ENCODE measurements at regions not wholly inside any gene's neighbourhood (a gene's known extent, or its start where the extent isn't known, plus 50 kb on each side); places are given as distances from the start of the nearest gene placed in this dataset.

DNA sequence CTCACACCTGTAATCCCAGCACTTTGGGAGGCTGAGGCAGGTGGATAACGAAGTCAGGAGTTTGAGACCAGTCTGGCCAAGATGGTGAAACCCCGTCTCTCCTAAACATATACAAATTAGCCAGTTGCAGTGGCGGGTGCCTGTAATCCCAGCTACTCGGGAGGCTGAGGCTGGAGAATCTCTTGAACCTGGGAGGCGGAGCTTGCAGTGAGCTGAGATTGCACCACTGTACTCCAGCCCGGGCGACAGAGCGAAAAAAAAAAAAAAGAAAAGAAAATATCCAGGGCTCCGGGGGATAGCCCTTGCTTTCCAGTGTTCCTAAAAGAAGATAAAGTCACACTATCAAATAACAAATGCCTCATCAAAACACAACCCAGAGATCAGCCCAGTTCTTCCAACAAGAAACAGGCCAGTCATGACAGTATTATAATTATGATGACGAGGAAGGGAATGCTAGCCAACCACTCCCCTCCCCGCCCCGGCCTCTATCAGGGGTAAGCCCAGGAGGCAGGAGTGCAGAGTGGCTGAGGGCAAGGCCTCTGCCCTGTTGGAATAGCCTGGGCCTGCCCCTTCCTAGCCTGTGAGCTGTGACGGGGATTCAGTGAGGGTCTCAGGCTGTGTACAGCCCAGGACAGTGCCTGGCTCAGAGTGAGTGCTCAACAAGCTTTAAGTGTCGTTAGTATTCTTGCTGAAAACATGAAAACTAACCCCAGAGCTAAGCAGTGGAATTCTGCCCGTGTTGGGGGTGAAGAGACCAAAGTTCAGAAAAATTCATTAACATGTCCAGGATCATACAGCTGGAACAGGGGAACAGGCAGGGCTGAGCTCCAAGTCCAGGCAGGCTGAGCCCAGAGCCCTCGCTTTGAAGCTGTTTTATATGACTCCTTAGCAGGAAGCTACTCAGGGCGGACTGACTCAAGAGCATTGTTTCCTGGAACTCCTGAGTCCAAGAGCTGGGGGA is 54.3 kb downstream of the FAM241B start:
- no peak for DNase-seq

- no peak for DNase-seq
Observed at GRCh38 chr10:69684981-69685353, 54.9 kb downstream of the FAM241B start.

- no peak for DNase-seq
Observed at GRCh38 chr10:69685426-69685801, 55.4 kb downstream of the FAM241B start.

- no peak for DNase-seq
Observed at GRCh38 chr10:69685802-69686585, 55.9 kb downstream of the FAM241B start.

GRCh38 chr10:69686866-69687265 is 56.8 kb downstream of the FAM241B start:
- no peak for DNase-seq

DNA sequence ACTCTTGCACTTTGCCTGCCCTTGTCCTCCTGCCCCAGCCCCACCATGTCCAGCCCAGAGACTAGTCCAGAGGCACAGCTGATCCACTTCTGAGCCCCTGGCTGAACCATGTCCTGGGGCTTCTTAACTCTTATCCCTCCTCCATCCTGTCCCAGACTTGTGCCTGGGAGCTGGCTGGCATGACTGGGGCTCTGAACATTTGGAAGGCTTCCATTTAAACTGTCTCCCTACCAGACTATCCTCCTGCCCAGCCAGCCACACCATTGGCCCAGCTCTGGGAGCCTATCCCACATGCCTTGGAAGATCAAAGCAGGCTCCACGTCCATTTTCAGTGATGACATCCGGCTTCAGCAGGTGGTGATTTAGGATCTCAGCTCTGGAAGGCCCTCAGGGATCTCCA is 57.4 kb downstream of the FAM241B start:
- DNase-seq: no peak

GRCh38 chr10:69692267-69692666 is 62.2 kb downstream of the FAM241B start:
- DNase-seq: no peak

DNA sequence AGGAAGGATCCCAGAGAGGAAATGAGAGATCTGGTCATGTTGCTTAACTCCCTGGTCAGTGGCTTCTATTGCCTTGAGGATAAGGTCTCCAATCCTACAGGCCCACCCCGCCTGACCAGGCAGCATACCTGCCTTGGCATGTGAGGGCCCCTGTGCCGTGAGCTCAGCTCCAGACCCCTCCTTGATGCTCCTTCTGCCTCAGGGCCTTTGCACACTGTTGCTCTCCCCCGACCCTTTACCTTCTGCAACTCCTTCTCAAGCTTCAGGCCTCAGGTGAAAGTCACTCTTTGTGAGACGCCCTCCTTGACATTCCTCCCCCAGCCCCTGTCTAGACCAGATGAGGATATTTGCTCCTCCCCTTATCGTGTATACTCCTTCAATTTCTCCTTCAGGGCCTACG is 62.8 kb downstream of the FAM241B start:
- DNase-seq: no peak

- DNase-seq: no peak
Observed at GRCh38 chr10:69693886-69694285, 63.8 kb downstream of the FAM241B start.

- DNase-seq: no peak
Observed at GRCh38 chr10:69696073-69696731, 66.2 kb downstream of the FAM241B start.

DNA sequence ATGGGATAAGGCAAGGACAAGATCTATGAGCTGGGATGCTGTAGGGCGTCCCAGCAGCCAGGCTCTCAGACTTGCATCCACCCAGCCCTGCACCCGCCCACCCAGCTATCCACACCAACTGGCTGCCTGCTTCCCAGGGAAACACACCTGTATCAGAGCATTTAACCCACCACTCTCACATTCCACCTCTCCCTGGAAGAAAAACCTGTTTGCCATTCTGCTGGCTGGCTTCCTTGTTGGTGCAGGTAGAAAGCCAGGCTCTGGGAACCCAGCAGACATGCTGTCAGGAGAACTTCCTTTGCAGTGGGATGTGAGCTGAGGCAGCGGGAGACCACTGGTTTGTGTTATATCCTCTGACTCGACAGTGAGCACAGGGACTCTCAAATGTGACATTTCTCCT is 67.0 kb downstream of the FAM241B start:
- DNase-seq: no peak

DNA sequence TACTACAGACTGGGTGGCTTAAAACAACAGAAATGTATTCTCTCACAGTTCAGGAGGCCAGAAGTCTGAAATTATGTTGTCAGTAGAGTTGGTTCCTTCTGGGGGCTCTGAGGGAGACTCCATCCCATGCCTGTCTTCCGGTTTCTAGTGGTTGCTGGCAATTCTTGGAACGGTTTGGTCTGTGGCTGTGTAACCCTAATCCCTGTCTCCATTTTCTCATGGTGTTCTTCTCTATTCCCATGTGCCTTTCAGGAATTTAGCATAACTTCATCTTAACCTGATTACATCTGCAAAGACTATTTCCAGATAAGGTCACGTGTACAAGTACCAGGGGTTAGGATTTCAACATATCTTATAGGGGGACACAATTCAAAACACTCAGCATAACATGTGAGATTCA is 73.2 kb downstream of the FAM241B start:
- DNase-seq: no peak

GRCh38 chr10:69703766-69704630 is 74.0 kb downstream of the FAM241B start:
- DNase-seq: no peak

DNA sequence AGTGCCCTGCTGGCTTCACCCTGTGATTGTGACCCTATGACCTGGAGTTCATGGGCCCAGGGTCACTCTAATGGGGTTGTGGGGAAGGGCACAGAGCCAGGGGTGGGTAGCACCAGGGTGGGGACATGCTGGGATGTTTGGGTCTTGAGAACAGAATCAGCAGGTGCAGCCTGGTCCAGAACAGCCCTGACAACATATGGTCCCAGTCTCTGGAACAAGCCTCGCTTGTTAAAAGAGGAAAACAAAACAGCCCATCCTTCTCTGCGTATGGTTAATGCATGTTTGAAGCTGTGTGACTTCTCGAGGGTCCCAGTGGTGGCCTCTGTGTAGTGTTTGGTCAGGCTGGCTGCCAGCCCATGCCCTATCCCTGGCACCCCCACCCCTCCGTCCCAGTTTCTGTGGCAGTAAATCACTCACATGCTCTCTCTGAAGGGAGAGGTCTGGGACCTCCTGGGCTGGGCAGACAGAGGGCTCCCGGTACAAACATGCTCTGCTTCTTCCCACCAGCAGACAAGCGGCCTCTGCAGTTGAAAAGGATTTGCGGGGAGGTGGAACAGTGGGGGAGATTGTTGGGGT is 79.4 kb downstream of the FAM241B start:
- no peak for DNase-seq

DNA sequence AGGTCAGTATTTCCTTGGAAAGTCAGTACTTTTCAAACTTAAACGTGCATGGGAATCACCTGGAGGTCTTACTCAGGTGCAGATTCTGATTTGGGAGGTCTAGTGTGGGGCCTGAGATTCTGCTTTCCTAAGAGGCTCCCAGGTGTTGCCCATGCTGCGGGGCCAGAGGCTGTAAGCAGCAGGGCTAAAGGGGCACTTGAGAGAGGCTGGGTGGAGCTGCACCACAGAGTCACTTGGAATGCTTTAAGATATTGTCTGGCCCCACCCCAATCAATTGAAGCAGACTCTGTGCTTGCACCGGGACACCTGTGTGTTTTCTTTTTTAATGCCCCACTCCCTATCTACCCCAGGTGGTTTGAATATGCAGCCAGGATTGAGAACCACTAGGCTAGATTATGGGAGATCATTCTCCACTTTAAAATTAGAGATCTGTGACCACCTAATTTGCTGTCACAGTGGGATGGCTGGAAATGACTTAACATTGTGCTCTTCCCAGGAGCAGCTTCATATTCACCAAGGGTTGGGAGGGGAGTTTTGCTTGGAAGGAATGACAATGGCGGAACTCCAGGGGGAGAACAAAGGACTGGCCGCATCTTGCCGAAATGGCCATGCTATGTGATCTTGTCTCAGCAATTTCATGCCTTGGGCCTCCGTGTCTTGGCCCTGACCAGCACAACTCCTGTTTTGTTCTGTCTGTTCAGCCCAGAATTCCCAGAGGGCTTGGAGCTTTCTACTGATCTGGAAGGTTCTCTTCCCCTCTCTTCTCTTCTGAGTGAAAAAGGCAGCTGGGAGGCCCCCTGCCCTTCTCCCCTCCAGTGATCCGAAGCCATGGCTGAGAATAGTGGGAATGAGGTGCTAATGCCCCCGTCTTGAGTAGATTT is 80.2 kb downstream of the FAM241B start:
- DNase-seq: no peak

GRCh38 chr10:69712342-69712741 is 82.3 kb downstream of the FAM241B start:
- DNase-seq: no peak

- no peak for DNase-seq
Observed at GRCh38 chr10:69714572-69714971, 84.5 kb downstream of the FAM241B start.

GRCh38 chr10:69715156-69715898 is 85.3 kb downstream of the FAM241B start:
- no peak for DNase-seq

DNA sequence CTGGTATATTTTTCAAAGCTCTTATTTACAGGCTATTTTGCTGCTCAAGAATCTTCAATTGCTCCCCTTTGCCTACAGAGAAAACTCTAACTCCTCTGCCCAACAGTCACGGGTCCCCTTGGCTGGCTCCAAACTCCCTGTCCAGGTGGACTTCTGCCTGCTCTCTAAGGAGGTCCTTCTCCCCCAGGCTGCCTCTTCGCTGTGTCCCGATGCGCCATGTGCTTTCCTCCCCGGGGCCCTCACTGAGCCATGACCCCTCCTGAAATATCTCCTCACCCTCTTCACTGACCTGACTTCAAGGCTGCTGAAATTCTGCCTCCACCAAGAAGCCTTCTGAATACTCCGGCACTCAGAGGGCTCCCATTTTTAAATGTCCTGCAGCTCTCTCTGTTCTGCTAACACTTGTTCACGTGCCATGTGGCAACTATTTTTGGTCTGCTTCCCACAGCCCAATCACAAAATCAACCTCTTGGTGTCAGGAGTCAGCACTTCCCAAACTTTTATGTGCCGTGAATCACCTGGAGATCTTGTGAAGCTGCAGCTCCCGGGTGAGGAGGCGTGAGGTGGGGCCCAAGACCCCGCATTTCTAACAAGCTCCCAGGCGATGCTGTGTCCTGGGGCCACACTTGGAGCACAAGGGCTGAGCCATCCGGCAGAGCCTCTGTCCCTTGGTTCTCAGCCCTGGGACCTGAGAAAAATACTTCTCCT is 85.7 kb upstream of the COL13A1 start:
- DNase-seq: no peak

All from T-helper 9 cell (primary cell).